ENCODE measurements at regions not wholly inside any gene's neighbourhood (a gene's known extent, or its start where the extent isn't known, plus 50 kb on each side); places are given as distances from the start of the nearest gene placed in this dataset.

DNA sequence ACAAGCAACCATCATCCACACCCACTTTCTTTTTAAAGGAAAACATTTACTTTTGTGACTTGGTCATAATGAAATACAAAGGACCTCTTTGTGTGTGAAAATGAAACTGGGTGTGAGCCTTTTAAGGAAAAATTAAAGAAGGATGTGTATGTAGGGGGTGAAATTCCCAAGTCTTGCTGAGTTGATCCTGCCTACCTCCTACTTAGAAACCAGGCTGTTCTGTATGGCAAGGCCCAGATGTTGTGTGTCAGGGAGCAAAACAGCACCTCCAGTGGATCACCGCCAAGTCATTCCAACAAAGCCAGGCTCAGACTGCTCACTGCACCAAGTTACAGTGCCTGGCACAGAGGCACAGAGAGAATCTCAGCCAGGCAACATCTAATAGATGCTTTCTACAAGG is 198.5 kb upstream of the FBN2 start:
- no peak overlapping the region for H3K4me2 ChIP-seq
- Mint-ChIP-seq H3K4me1 (no peaks in the 10 kb centered on the region), H3K27ac (no peak overlapping the region), H3K4me3 (no peak overlapping the region), H3K27me3 (ENCODE audit: insufficient read depth, low read depth, poor library complexity) (no peaks in the 10 kb centered on the region), H3K9me3 (no peaks in the 10 kb centered on the region; the same call in 2 of the 3 replicates), H3K36me3 (ENCODE audit: low read depth) (no peaks in the 10 kb centered on the region)
- H3F3A ChIP-seq (replicated peaks; ENCODE audit: low read depth) = no peaks in the 10 kb centered on the region
- DNase-seq (ENCODE audit: low spot score) = peak; percentile 14
- no peaks in the 10 kb centered on the region for H4K20me1 ChIP-seq (replicated peaks; ENCODE audit: insufficient read depth)
- H2AFZ ChIP-seq = peak overlapping the region; percentile 66; the same call in 1 of the 2 replicates
- H3K4me1 ChIP-seq (ENCODE audit: insufficient read depth) = no peaks in the 10 kb centered on the region
- H3K27ac ChIP-seq (ENCODE audit: low read depth) = no peak overlapping the region
- TF ChIP-seq JUNB (IDR thresholded peaks at IDR 0.05; ENCODE audit: unreplicated experiment) (no peak), NANOG (IDR thresholded peaks at IDR 0.05; ENCODE audit: borderline replicate concordance) (no peak), ETS1 (IDR thresholded peaks at IDR 0.05) (no peak), EZH2 (IDR thresholded peaks at IDR 0.05; ENCODE audit: low read depth, unreplicated experiment) (no peak)
- no peaks in the 10 kb centered on the region for H3K36me3 ChIP-seq (ENCODE audit: insufficient read depth)
- H3K9me2 ChIP-seq (ENCODE audit: insufficient read depth) = no peaks in the 10 kb centered on the region; the same call in 1 of the 2 replicates
- peak; percentile 68 for ATAC-seq
- H3K4me3 ChIP-seq = no peak overlapping the region
- H3K79me2 ChIP-seq (replicated peaks; ENCODE audit: insufficient read depth) = no peaks in the 10 kb centered on the region
- H3K27me3 ChIP-seq (ENCODE audit: insufficient read depth) = no peaks in the 10 kb centered on the region

- no peak overlapping the region for H3K27ac ChIP-seq (ENCODE audit: low read depth)
- no peaks in the 10 kb centered on the region for H3K79me2 ChIP-seq (replicated peaks; ENCODE audit: insufficient read depth)
- no peaks in the 10 kb centered on the region for H3K4me1 ChIP-seq (ENCODE audit: insufficient read depth)
- ATAC-seq (peak; percentile 45; the same call in 2 of the 3 replicates), DNase-seq (ENCODE audit: low spot score) (no peak)
- H3K9me2 ChIP-seq (ENCODE audit: insufficient read depth) = no peaks in the 10 kb centered on the region
- no peaks in the 10 kb centered on the region for H4K20me1 ChIP-seq (replicated peaks; ENCODE audit: insufficient read depth)
- H3K4me1 Mint-ChIP-seq = peaks cover 3% of the 10 kb centered on the region; the same call in 2 of the 3 replicates
- no peaks in the 10 kb centered on the region for H3K27me3 ChIP-seq (ENCODE audit: insufficient read depth)
- no peaks in the 10 kb centered on the region for H3F3A ChIP-seq (replicated peaks; ENCODE audit: low read depth)
- H2AFZ ChIP-seq = peak overlapping the region; percentile 85
- no peaks in the 10 kb centered on the region for H3K27me3 Mint-ChIP-seq (ENCODE audit: insufficient read depth, low read depth, poor library complexity)
- no peaks in the 10 kb centered on the region for H3K36me3 Mint-ChIP-seq (ENCODE audit: low read depth)
- no peak overlapping the region for H3K4me2 ChIP-seq
- H3K27ac Mint-ChIP-seq = no peak overlapping the region
- no peak overlapping the region for H3K4me3 ChIP-seq
- H3K4me3 Mint-ChIP-seq = no peak overlapping the region
- H3K9me3 Mint-ChIP-seq = no peaks in the 10 kb centered on the region
- no peaks in the 10 kb centered on the region for H3K36me3 ChIP-seq (ENCODE audit: insufficient read depth)
- TF ChIP-seq JUNB (IDR thresholded peaks at IDR 0.05; ENCODE audit: unreplicated experiment) (no peak), ZNF462 (CRISPR knock-in tag; IDR thresholded peaks at IDR 0.05) (no peak), ZNF114 (CRISPR knock-in tag; IDR thresholded peaks at IDR 0.05) (no peak), EZH2phosphoT487 (IDR thresholded peaks at IDR 0.05; ENCODE audit: unreplicated experiment) (no peak), REST (IDR thresholded peaks at IDR 0.05; ENCODE audit: unreplicated experiment) (no peak), CREB1 (CRISPR knock-in tag; IDR thresholded peaks at IDR 0.05; ENCODE audit: low read depth) (no peak), EZH2 (IDR thresholded peaks at IDR 0.05; ENCODE audit: low read depth, unreplicated experiment) (no peak)
Observed at GRCh38 chr5:128749136-128749898, 211.3 kb upstream of the FBN2 start.

Data from GM23338 (cell line).